ENCODE measurements at regions not wholly inside any gene's neighbourhood (a gene's known extent, or its start where the extent isn't known, plus 50 kb on each side); places are given as distances from the start of the nearest gene placed in this dataset.

DNA sequence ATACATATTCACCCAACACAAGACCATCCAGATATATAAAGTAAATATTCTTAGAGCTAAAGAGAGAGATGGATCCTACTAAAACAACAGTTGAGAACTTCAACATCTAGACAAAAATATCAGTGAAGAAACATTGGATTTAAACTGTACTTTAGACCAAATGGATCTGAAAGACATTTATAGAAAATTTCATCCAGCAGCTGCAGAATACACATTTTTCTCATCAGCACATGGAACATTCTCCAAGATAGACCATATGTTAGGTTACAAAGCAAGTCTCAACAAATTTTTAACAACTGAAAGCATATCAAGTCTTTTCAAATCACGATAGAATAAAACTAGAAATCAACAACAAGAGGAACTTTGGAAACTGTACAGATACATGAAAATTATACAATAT lies 369.0 kb upstream of the CCDC54 start:
- no peak for TF ChIP-seq EZH2 (IDR thresholded peaks at IDR 0.05; ENCODE audit: borderline replicate concordance, low read length)
- TF ChIP-seq, protein P1, sequence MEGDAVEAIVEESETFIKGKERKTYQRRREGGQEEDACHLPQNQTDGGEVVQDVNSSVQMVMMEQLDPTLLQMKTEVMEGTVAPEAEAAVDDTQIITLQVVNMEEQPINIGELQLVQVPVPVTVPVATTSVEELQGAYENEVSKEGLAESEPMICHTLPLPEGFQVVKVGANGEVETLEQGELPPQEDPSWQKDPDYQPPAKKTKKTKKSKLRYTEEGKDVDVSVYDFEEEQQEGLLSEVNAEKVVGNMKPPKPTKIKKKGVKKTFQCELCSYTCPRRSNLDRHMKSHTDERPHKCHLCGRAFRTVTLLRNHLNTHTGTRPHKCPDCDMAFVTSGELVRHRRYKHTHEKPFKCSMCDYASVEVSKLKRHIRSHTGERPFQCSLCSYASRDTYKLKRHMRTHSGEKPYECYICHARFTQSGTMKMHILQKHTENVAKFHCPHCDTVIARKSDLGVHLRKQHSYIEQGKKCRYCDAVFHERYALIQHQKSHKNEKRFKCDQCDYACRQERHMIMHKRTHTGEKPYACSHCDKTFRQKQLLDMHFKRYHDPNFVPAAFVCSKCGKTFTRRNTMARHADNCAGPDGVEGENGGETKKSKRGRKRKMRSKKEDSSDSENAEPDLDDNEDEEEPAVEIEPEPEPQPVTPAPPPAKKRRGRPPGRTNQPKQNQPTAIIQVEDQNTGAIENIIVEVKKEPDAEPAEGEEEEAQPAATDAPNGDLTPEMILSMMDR (IDR thresholded peaks at IDR 0.05; ENCODE audit: low read length), result no peak

Data from OCI-LY1 (cell line).